ENCODE measurements at regions not wholly inside any gene's neighbourhood (a gene's known extent, or its start where the extent isn't known, plus 50 kb on each side); places are given as distances from the start of the nearest gene placed in this dataset.

DNA sequence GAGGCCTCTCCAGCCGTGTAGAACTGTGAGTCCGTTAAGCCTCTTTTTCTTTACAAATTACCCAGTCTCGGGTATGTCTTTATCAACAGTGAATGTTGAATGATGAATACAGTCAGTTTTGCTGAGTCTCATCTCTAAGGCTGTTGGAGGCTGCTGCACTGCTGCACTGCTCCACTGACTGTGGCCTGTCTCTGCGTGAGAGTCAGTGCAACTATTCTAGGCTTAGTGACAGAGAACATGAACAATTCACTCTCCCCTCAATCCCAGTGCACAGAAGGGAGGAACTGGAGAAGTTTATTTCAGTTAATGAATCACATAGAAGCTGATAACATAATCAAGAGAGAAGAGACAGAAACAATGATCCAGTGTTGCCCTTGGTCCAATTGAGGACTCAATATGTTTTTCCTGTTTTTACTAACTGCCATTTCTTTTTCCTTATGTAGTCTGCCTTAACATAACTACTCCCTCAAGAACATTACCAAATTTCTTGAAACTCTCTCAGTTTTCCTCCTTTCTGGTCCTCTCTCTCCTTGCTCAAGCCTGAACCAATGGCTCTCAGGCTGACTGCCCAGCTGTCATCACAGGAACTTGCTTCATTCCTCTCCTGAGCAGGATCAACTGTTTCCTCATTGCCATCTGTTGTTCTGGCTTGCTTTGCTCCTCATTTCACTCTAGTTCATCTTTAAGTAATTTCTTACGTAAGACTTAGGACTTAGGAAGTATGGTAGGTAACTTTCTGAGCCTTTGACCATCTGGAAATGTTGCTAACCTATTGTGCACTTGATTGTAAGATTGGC is 483.2 kb downstream of the METTL4 start:
- TF ChIP-seq POLR2AphosphoS5 (IDR thresholded peaks at IDR 0.05; ENCODE audit: insufficient read depth in 1 of 2, low read depth in 1 of 2): no peak
- TF ChIP-seq, protein P1, sequence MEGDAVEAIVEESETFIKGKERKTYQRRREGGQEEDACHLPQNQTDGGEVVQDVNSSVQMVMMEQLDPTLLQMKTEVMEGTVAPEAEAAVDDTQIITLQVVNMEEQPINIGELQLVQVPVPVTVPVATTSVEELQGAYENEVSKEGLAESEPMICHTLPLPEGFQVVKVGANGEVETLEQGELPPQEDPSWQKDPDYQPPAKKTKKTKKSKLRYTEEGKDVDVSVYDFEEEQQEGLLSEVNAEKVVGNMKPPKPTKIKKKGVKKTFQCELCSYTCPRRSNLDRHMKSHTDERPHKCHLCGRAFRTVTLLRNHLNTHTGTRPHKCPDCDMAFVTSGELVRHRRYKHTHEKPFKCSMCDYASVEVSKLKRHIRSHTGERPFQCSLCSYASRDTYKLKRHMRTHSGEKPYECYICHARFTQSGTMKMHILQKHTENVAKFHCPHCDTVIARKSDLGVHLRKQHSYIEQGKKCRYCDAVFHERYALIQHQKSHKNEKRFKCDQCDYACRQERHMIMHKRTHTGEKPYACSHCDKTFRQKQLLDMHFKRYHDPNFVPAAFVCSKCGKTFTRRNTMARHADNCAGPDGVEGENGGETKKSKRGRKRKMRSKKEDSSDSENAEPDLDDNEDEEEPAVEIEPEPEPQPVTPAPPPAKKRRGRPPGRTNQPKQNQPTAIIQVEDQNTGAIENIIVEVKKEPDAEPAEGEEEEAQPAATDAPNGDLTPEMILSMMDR (IDR thresholded peaks at IDR 0.05): no peak
